Osteoblast (primary cell): ENCODE measurements at regions not wholly inside any gene's neighbourhood (a gene's known extent, or its start where the extent isn't known, plus 50 kb on each side); places are given as distances from the start of the nearest gene placed in this dataset.

Experiments used
- DNase-seq: peaks from one replicate; pipeline ENCODE4 v3.0.0; 2011; ENCODE audit warnings: low spot score, mixed read lengths; ENCODE audit not compliant: insufficient read length; ENCODE audit errors: missing footprints
- H2AFZ ChIP-seq: 2 replicates; pipeline ENCODE4 v1.6.0; 2011; ENCODE audit warnings: mild to moderate bottlenecking, low read length
- H3K27ac ChIP-seq: 2 replicates; pipeline ENCODE4 v1.5.1; 2011; ENCODE audit warnings: mild to moderate bottlenecking, low read depth, low read length, moderate library complexity
- H3K27me3 ChIP-seq: 2 replicates; pipeline ENCODE4 v1.6.0; 2012; ENCODE audit warnings: mild to moderate bottlenecking, control low read depth, inconsistent platforms, low read length, moderate library complexity; ENCODE audit not compliant: insufficient read depth
- H3K36me3 ChIP-seq: 2 replicates; pipeline ENCODE4 v1.5.1; 2011; ENCODE audit warnings: mild to moderate bottlenecking, low read length, control low read depth, moderate library complexity; ENCODE audit not compliant: insufficient read depth
- H3K4me1 ChIP-seq: 2 replicates; pipeline ENCODE4 v1.5.1; 2011; ENCODE audit warnings: mild to moderate bottlenecking, low read length, control low read depth, moderate library complexity; ENCODE audit not compliant: insufficient read depth
- H3K4me2 ChIP-seq: 2 replicates; pipeline ENCODE4 v1.6.0; 2011; ENCODE audit warnings: mild to moderate bottlenecking, low read length; ENCODE audit not compliant: insufficient read depth
- H3K4me3 ChIP-seq: fragments of 200-600 bp; sonication (generic); 3 replicates; pipeline ENCODE4 v1.5.1; 2012; ENCODE audit warnings: mild to moderate bottlenecking, low read length, inconsistent platforms; ENCODE audit not compliant: insufficient read depth
- H3K79me2 ChIP-seq: 2 replicates; pipeline ENCODE4 v1.6.0; 2012; ENCODE audit warnings: mild to moderate bottlenecking, low read length, control low read depth, inconsistent platforms; ENCODE audit not compliant: insufficient read depth
- H3K9me3 ChIP-seq: 2 replicates; pipeline ENCODE4 v1.5.1; 2011; ENCODE audit warnings: low read depth, low read length, control low read depth
- H4K20me1 ChIP-seq: 2 replicates; pipeline ENCODE4 v1.6.0; 2012; ENCODE audit warnings: mild to moderate bottlenecking, low read length, control low read depth; ENCODE audit not compliant: insufficient read depth
- CTCF ChIP-seq: IDR thresholded peaks from 2 replicates; pipeline ENCODE4 v1.5.1; 2011; ENCODE audit warnings: mild to moderate bottlenecking, low read depth, low read length, moderate library complexity; ENCODE audit errors: extremely low read depth

DNA sequence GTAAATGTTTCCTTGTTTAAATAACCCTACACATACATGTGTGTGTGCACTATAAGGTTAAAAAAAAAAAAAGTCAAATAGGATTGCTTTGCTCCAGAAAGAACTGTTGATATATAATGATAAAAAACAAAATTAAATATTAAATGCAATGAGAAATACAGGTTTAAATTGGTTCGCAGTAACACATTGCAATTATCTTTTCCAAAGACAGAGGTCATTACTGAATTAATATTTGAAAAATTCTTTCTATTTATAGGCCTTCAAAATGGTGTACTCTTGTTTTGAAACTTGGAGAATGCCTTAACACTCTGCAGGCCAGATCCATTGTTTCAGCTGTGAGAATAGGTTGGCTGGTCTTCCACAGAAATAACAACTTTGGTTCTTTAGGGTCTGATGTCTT, 319.0 kb upstream of the NUDT12 start:
- Histone ChIP-seq H3K4me1 (no peaks in the 10 kb centered on the region), H3K9me3 (no peaks in the 10 kb centered on the region), H3K27ac (no peak overlapping the region), H2AFZ (no peak overlapping the region), H3K27me3 (no peaks in the 10 kb centered on the region), H3K79me2 (no peaks in the 10 kb centered on the region), H3K4me2 (no peak overlapping the region), H3K36me3 (no peaks in the 10 kb centered on the region), H4K20me1 (no peaks in the 10 kb centered on the region), H3K4me3 (no peak overlapping the region)
- DNase-seq = peak; percentile 49
- no peak for TF ChIP-seq CTCF

- no peaks in the 10 kb centered on the region for H3K9me3 ChIP-seq
- H3K27me3 ChIP-seq = no peaks in the 10 kb centered on the region
- H2AFZ ChIP-seq = peak overlapping the region; percentile 38
- DNase-seq = no peak
- H3K79me2 ChIP-seq = no peaks in the 10 kb centered on the region
- no peak overlapping the region for H3K4me3 ChIP-seq
- H3K27ac ChIP-seq = no peak overlapping the region
- no peaks in the 10 kb centered on the region for H4K20me1 ChIP-seq
- no peak for TF ChIP-seq CTCF
- peaks cover 18% of the 10 kb centered on the region for H3K4me1 ChIP-seq
- no peak overlapping the region for H3K4me2 ChIP-seq
- H3K36me3 ChIP-seq = no peaks in the 10 kb centered on the region
Observed at GRCh38 chr5:103867857-103868598, 305.4 kb upstream of the NUDT12 start.

GRCh38 chr5:103866169-103866568, 303.6 kb upstream of the NUDT12 start:
- DNase-seq = no peak
- no peak for TF ChIP-seq CTCF

DNA sequence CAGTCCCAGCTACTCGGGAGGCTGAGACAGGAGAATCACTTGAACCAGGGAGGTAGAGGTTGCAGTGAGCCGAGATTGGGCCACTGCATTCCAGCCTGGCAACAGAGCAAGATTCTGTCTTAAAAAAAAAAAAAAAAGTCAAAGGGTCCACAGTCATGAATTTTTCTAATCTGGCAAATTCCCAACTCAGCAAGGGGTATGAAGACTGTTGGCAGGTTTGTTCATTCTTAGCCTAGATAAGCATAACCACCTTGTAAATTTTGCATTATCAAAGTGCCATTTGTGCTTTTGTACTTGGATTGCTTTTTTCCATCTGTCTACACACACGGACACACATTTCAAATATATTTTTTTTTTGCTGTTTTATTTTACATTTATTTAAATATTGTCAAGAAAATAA, 299.8 kb upstream of the NUDT12 start:
- H3K27ac ChIP-seq = no peak overlapping the region
- H3K36me3 ChIP-seq = no peaks in the 10 kb centered on the region
- H3K27me3 ChIP-seq = no peaks in the 10 kb centered on the region
- no peak for TF ChIP-seq CTCF
- H3K4me2 ChIP-seq = no peak overlapping the region
- DNase-seq = no peak
- H3K9me3 ChIP-seq = no peaks in the 10 kb centered on the region
- H3K4me3 ChIP-seq = no peak overlapping the region
- H3K79me2 ChIP-seq = no peaks in the 10 kb centered on the region
- H4K20me1 ChIP-seq = no peaks in the 10 kb centered on the region
- H3K4me1 ChIP-seq = peaks cover 14% of the 10 kb centered on the region
- H2AFZ ChIP-seq = no peak overlapping the region

More at GRCh38 chr5:103866169-103866568, 303.6 kb upstream of the NUDT12 start:
- no peaks in the 10 kb centered on the region for H3K9me3 ChIP-seq
- no peaks in the 10 kb centered on the region for H3K79me2 ChIP-seq
- peak overlapping the region; percentile 32 for H2AFZ ChIP-seq
- no peaks in the 10 kb centered on the region for H3K36me3 ChIP-seq
- H4K20me1 ChIP-seq = no peaks in the 10 kb centered on the region
- H3K27ac ChIP-seq = peak overlapping the region; percentile 48
- H3K27me3 ChIP-seq = no peaks in the 10 kb centered on the region
- peak overlapping the region; percentile 69 for H3K4me2 ChIP-seq
- peak overlapping the region; percentile 59 for H3K4me3 ChIP-seq
- H3K4me1 ChIP-seq = peaks cover 18% of the 10 kb centered on the region
